PC-9 (cell line): ENCODE measurements at regions not wholly inside any gene's neighbourhood (a gene's known extent, or its start where the extent isn't known, plus 50 kb on each side); places are given as distances from the start of the nearest gene placed in this dataset.

Source experiments
- CTCF ChIP-seq: fragments of 200-600 bp; sonication (generic); conservative IDR thresholded peaks from 2 replicates; pipeline ENCODE4 v1.6.1; 2017; ENCODE audit warnings: mixed run types, antibody characterized with exemption, mild to moderate bottlenecking, moderate library complexity
- EZH2 ChIP-seq: fragments of 200-600 bp; sonication (generic); IDR thresholded peaks from 2 replicates; pipeline ENCODE4 v1.8.0; 2017; ENCODE audit warnings: antibody characterized with exemption, low read depth

- TF ChIP-seq EZH2 (no peak), CTCF (no peak)
These were observed 548.4 kb upstream of the FSHR start for GRCh38 chr2:49702740-49703139.
